ENCODE measurements at regions not wholly inside any gene's neighbourhood (a gene's known extent, or its start where the extent isn't known, plus 50 kb on each side); places are given as distances from the start of the nearest gene placed in this dataset.

GRCh38 chr10:25083546-25084111 lies 67.2 kb downstream of the THNSL1 start:
- TF ChIP-seq CTCF (IDR thresholded peaks at IDR 0.05) = no peak
- H3K4me3 Mint-ChIP-seq = no peak overlapping the region
- peaks cover 13% of the 10 kb centered on the region for H3K27me3 Mint-ChIP-seq
- H3K9me3 Mint-ChIP-seq = no peaks in the 10 kb centered on the region
- ATAC-seq (ENCODE audit: low read depth) = no peak
- H3K27ac Mint-ChIP-seq = no peak overlapping the region
- ChIA-PET CTCF (interaction anchor here (1.4 kb wide), 1 partner anchor 440 kb away, joined by 4 read pairs; no protein-coding TSS in a partner anchor), POLR2A (no interaction called here)
- no peaks in the 10 kb centered on the region for H3K4me1 Mint-ChIP-seq
- intact Hi-C loops (cut with micrococcal nuclease) = loop anchor here (10.0 kb wide), 1 partner anchor 889 kb away; no protein-coding TSS in a partner anchor
- no peaks in the 10 kb centered on the region for H3K36me3 Mint-ChIP-seq (ENCODE audit: low read depth)
- DNase-seq = no peak

DNA sequence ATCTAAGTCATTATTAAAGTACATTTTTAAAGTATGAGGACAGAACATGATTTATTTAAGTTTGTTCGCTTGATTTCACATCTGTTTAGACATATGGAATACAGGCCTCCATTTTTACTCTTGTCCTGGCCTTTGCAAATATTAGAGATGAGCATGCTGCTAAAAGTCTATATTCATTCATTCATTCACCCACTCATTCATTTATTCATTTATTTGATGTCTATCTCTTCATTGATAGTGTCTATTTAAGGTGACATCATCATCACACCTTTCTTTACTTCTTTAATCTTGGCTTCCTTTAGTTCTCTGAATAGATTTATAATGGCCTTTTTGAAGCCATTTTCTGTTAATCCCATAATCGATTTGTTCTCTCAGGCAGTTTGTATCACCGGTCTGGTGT lies 68.0 kb downstream of the THNSL1 start:
- Mint-ChIP-seq H3K4me1 (no peaks in the 10 kb centered on the region), H3K27me3 (peaks cover 11% of the 10 kb centered on the region)
- CTCF ChIA-PET = no interaction called here

DNA sequence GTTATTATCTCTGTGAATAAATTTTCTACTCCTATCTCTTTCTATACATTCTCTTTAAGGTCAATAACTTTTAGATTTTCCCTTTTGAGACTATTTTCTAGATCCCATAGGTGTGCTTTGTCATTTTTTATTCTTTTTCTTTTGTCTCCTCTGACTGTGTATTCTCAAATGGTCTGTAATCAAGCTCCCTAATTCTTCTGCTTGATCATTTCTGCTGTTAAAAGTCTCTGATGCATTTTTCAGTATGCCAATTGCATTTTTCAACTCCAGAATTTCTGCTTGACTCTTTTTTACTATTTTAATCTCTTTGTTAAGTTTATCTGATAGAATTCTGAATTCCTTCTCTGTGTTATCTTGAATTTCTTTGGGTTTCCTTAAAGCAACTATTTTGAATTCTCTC lies 78.2 kb downstream of the THNSL1 start:
- Mint-ChIP-seq H3K27me3 (peaks cover 2% of the 10 kb centered on the region), H3K4me1 (no peaks in the 10 kb centered on the region), H3K36me3 (ENCODE audit: low read depth) (no peaks in the 10 kb centered on the region), H3K4me3 (no peak overlapping the region), H3K9me3 (peaks cover 19% of the 10 kb centered on the region), H3K27ac (no peak overlapping the region)
- ATAC-seq (ENCODE audit: low read depth) = no peak
- ChIA-PET CTCF (no interaction called here), POLR2A (no interaction called here)
- DNase-seq = no peak
- intact Hi-C loops (cut with micrococcal nuclease) = no loop called here
- no peak for TF ChIP-seq CTCF (IDR thresholded peaks at IDR 0.05)

More for the DNA sequence above, 68.0 kb downstream of the THNSL1 start:
- intact Hi-C loops (cut with micrococcal nuclease) = loop anchor here (10.0 kb wide), 1 partner anchor 890 kb away; no protein-coding TSS in a partner anchor
- no peak for TF ChIP-seq CTCF (IDR thresholded peaks at IDR 0.05)
- no peak for ATAC-seq (ENCODE audit: low read depth)
- DNase-seq = no peak
- Mint-ChIP-seq H3K27ac (no peak overlapping the region), H3K36me3 (ENCODE audit: low read depth) (no peaks in the 10 kb centered on the region), H3K9me3 (no peaks in the 10 kb centered on the region), H3K4me3 (no peak overlapping the region)
- POLR2A ChIA-PET = no interaction called here

DNA sequence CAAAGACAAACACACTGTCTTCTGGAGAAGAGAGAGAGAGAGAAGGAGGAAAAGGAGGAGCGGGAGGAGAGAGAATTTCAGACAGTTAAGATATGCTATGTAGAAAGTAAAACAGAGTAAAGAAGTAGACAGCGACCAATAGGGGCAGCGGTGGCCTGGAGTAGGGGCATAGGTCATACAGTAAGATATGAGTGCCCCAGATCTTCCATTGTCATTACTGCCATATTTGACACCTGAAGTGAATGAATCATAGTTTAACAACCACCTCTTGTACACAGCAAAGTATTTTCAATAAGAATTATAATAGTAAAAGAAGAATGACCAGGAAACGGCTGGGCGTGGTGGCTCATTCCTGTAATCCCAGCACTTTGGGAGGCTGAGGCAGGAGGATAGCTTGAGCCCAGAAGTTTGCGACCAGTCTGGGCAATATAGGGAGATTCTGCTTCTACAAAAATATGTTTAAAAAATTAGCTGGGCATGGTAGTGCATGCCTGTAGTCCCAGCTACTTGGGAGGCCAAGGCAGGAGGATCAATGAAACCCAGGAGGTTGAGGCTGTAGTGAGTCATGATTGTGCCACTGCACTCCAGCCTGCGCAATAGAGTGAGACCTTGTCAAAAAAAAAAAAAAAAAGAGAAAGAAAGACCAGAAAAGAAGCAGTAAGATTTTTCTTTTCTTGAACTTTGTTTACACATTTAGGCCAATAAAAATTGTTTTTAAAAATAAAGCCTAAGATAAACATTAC lies 77.0 kb upstream of the GPR158 start:
- H3K9me3 Mint-ChIP-seq = peaks cover 13% of the 10 kb centered on the region
- CTCF ChIA-PET = no interaction called here
- ATAC-seq (ENCODE audit: low read depth) = no peak
- POLR2A ChIA-PET = no interaction called here
- intact Hi-C loops (cut with micrococcal nuclease) = no loop called here
- DNase-seq = no peak
- H3K4me1 Mint-ChIP-seq = no peaks in the 10 kb centered on the region
- H3K27ac Mint-ChIP-seq = no peak overlapping the region
- no peak for TF ChIP-seq CTCF (IDR thresholded peaks at IDR 0.05)
- peaks cover 6% of the 10 kb centered on the region for H3K27me3 Mint-ChIP-seq
- no peaks in the 10 kb centered on the region for H3K36me3 Mint-ChIP-seq (ENCODE audit: low read depth)
- no peak overlapping the region for H3K4me3 Mint-ChIP-seq

DNA sequence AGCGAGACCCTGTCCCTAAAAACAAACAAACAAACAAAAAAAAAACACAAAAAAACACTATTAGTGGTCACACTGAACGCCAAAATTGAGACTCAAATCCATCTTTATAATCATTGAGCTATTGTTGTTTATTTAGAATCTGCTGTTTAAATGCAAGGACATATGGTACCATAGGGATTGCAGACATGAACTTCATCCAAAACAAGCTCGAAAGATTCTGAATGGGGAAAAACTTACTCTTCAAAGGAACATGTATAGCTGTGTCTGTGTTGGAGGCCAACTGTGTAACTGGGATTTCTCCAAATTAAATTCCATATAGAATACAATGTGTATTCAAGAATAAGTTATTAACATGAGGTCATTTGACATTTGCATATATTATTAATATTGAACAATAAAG lies 74.7 kb upstream of the GPR158 start:
- DNase-seq (no peak), ATAC-seq (ENCODE audit: low read depth) (no peak)
- no peak for TF ChIP-seq CTCF (IDR thresholded peaks at IDR 0.05)
- ChIA-PET POLR2A (no interaction called here), CTCF (no interaction called here)
- Mint-ChIP-seq H3K4me1 (no peaks in the 10 kb centered on the region), H3K9me3 (no peaks in the 10 kb centered on the region), H3K27ac (no peak overlapping the region), H3K4me3 (no peak overlapping the region), H3K36me3 (ENCODE audit: low read depth) (no peaks in the 10 kb centered on the region), H3K27me3 (peaks cover 8% of the 10 kb centered on the region)
- intact Hi-C loops (cut with micrococcal nuclease) = no loop called here

Measured in activated B cell treated with CpG ODN at 0.5 μM for 24 hours (primary cell).